Panc1 (cell line): ENCODE measurements at regions not wholly inside any gene's neighbourhood (a gene's known extent, or its start where the extent isn't known, plus 50 kb on each side); places are given as distances from the start of the nearest gene placed in this dataset.

Experiments used
- ATAC-seq: fragments of 200-7000 bp; cut with Tn5 transposase; 2 replicates; pipeline ENCODE4 v1.9.1; 2020; ENCODE audit warnings: mild to moderate bottlenecking, moderate library complexity
- BruUV-seq: library from RNA; stranded (reverse); fragments of 400-500 nt; replicated peaks from 2 replicates; lab custom pipeline; 2021; lab: Mats Ljungman, UMichigan
- CTCF ChIA-PET: fragments of 300-600 bp; sonication (Branson Sonifier 250); formaldehyde crosslinking; loops from one replicate; lab custom pipeline; 2022; ENCODE audit warnings: antibody characterized with exemption; lab: Charles Lee
- POLR2A ChIA-PET: fragments of 300-600 bp; sonication (Branson Sonifier 250); formaldehyde crosslinking; loops from one replicate; lab custom pipeline; 2022; ENCODE audit warnings: antibody characterized with exemption; lab: Charles Lee
- DNase-seq: peaks from one replicate; pipeline ENCODE4 v3.0.0-alpha.2; 2010; ENCODE audit warnings: low read depth, low spot score
- H3K27ac ChIP-seq: 2 replicates; pipeline ENCODE4 v1.5.1; 2011; ENCODE audit warnings: mild to moderate bottlenecking, low read length, inconsistent platforms
- H3K27me3 ChIP-seq: fragments of 200-500 bp; sonication (Bioruptor generic); 2 replicates; pipeline ENCODE4 v1.6.0; 2014; ENCODE audit warnings: low read length, inconsistent platforms; ENCODE audit not compliant: control insufficient read depth, insufficient read depth
- H3K36me3 ChIP-seq: fragments of 200-500 bp; sonication (Bioruptor generic); 2 replicates; pipeline ENCODE4 v1.5.1; 2014; ENCODE audit warnings: inconsistent platforms, mild to moderate bottlenecking, low read length, moderate library complexity; ENCODE audit not compliant: control insufficient read depth, insufficient read depth
- H3K4me1 ChIP-seq: 2 replicates; pipeline ENCODE4 v1.5.1; 2011; ENCODE audit warnings: inconsistent platforms, mild to moderate bottlenecking, low read length, moderate library complexity; ENCODE audit not compliant: control insufficient read depth, insufficient read depth
- H3K4me3 ChIP-seq, 2 experiments: 2 replicates each; pipeline ENCODE4 v1.5.1; 2011 to 2012; ENCODE audit warnings: low read depth in 2 of 2, low read length in 2 of 2, mild to moderate bottlenecking in 2 of 2, inconsistent platforms in 1 of 2, moderate library complexity in 1 of 2
- H3K9me3 ChIP-seq: fragments of 200-500 bp; sonication (Bioruptor generic); 2 replicates; pipeline ENCODE4 v1.5.1; 2014; ENCODE audit warnings: low read depth, mild to moderate bottlenecking, inconsistent platforms, low read length, moderate library complexity; ENCODE audit not compliant: control insufficient read depth, insufficient read depth
- CTCF ChIP-seq: fragments of 450-650 bp; IDR thresholded peaks from 2 replicates; pipeline ENCODE4 v1.5.1; 2017; ENCODE audit warnings: mild to moderate bottlenecking
- POLR2AphosphoS5 ChIP-seq: IDR thresholded peaks from 2 replicates; pipeline ENCODE4 v1.6.1; 2012; ENCODE audit warnings: mild to moderate bottlenecking, low read depth, low read length, moderate library complexity
- REST ChIP-seq, 2 experiments: IDR thresholded peaks; 2 replicates each; pipeline ENCODE4 v1.6.1; 2011 to 2012; ENCODE audit warnings: low read depth in 2 of 2, control low read depth in 1 of 2, low read length in 1 of 2, mild to moderate bottlenecking in 1 of 2, moderate library complexity in 1 of 2; ENCODE audit not compliant: insufficient read depth in 1 of 2
- SIN3A ChIP-seq: IDR thresholded peaks from 2 replicates; pipeline ENCODE4 v1.6.1; 2012; ENCODE audit warnings: low read depth, mild to moderate bottlenecking, low read length, moderate library complexity, borderline replicate concordance; ENCODE audit not compliant: insufficient read depth
- TCF7L2 ChIP-seq: IDR thresholded peaks from 2 replicates; pipeline ENCODE4 v1.6.1; 2011; ENCODE audit warnings: mild to moderate bottlenecking, low read depth, low read length, inconsistent platforms
- in situ Hi-C: cut with HindIII; loops from 2 replicates; pipeline ENCODE4 v1.10.0; 2016; ENCODE audit warnings: low sequenced_read_pairs, low pct_unique_long_range_greater_than_20kb
- intact Hi-C: fragments of 100-400 bp; cut with micrococcal nuclease; formaldehyde crosslinking; loops from one replicate; pipeline ENCODE4 v1.10.0; 2022; ENCODE audit not compliant: unreplicated experiment

- Histone ChIP-seq H3K9me3 (no peaks in the 10 kb centered on the region), H3K4me1 (no peaks in the 10 kb centered on the region), H3K27me3 (no peaks in the 10 kb centered on the region), H3K36me3 (no peaks in the 10 kb centered on the region), H3K4me3 (no peak overlapping the region), H3K27ac (no peak overlapping the region)
- DNase-seq (no peak), ATAC-seq (no peak)
- in situ Hi-C loops (no loop called here), intact Hi-C loops (no loop called here)
- ChIA-PET POLR2A (no interaction called here), CTCF (no interaction called here)
- no peak for TF ChIP-seq REST (IDR thresholded peaks at IDR 0.05; ENCODE audit: insufficient read depth in 1 of 2, low read depth in 2 of 2, low read length in 1 of 2)
- no peak for TF ChIP-seq TCF7L2
- no peak for TF ChIP-seq POLR2AphosphoS5
- no peak for TF ChIP-seq CTCF
- TF ChIP-seq SIN3A = no peak
- no TSS peak for BruUV-seq
Measured at GRCh38 chr9:106771608-106772007, 91.4 kb upstream of the ZNF462 start.

GRCh38 chr9:106772523-106773290 lies 90.3 kb upstream of the ZNF462 start:
- POLR2A ChIA-PET = no interaction called here
- Histone ChIP-seq H3K4me3 (no peak overlapping the region), H3K4me1 (no peaks in the 10 kb centered on the region), H3K27ac (no peak overlapping the region), H3K36me3 (no peaks in the 10 kb centered on the region), H3K27me3 (no peaks in the 10 kb centered on the region), H3K9me3 (no peaks in the 10 kb centered on the region)
- in situ Hi-C loops = no loop called here
- intact Hi-C loops = no loop called here
- ATAC-seq (no peak), DNase-seq (no peak)
- TF ChIP-seq REST (IDR thresholded peaks at IDR 0.05; ENCODE audit: insufficient read depth in 1 of 2, low read depth in 2 of 2, low read length in 1 of 2) (no peak), SIN3A (no peak), POLR2AphosphoS5 (no peak), TCF7L2 (no peak), CTCF (no peak)
- no TSS peak for BruUV-seq
- CTCF ChIA-PET = no interaction called here
